OCI-LY1 (cell line): ENCODE measurements at regions not wholly inside any gene's neighbourhood (a gene's known extent, or its start where the extent isn't known, plus 50 kb on each side); places are given as distances from the start of the nearest gene placed in this dataset.

ENCODE experiments used
- EZH2 ChIP-seq: fragments of 200-600 bp; sonication (generic), shearing (Covaris generic); IDR thresholded peaks from 2 replicates; pipeline ENCODE4 v1.8.0; 2017; ENCODE audit warnings: borderline replicate concordance, mixed run types, mild to moderate bottlenecking, antibody characterized with exemption, low read length, moderate library complexity, mixed read lengths
- TF ChIP-seq, protein P1 (sequence below): fragments of 200-600 bp; sonication (generic), shearing (Covaris generic); IDR thresholded peaks from 2 replicates; pipeline ENCODE4 v1.5.1; 2017; ENCODE audit warnings: mild to moderate bottlenecking, antibody characterized with exemption, low read length, moderate library complexity, mixed read lengths

GRCh38 chr3:87973906-87974305 lies 84.9 kb downstream of the CGGBP1 start:
- TF ChIP-seq, protein P1, sequence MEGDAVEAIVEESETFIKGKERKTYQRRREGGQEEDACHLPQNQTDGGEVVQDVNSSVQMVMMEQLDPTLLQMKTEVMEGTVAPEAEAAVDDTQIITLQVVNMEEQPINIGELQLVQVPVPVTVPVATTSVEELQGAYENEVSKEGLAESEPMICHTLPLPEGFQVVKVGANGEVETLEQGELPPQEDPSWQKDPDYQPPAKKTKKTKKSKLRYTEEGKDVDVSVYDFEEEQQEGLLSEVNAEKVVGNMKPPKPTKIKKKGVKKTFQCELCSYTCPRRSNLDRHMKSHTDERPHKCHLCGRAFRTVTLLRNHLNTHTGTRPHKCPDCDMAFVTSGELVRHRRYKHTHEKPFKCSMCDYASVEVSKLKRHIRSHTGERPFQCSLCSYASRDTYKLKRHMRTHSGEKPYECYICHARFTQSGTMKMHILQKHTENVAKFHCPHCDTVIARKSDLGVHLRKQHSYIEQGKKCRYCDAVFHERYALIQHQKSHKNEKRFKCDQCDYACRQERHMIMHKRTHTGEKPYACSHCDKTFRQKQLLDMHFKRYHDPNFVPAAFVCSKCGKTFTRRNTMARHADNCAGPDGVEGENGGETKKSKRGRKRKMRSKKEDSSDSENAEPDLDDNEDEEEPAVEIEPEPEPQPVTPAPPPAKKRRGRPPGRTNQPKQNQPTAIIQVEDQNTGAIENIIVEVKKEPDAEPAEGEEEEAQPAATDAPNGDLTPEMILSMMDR, result no peak
- no peak for TF ChIP-seq EZH2
